ENCODE measurements at regions not wholly inside any gene's neighbourhood (a gene's known extent, or its start where the extent isn't known, plus 50 kb on each side); places are given as distances from the start of the nearest gene placed in this dataset.

GRCh38 chr1:189868021-189868420 is 609.6 kb downstream of the BRINP3 start (continued):
- no peak for TF ChIP-seq ZNF462 (CRISPR knock-in tag; IDR thresholded peaks at IDR 0.05)
- no peak for TF ChIP-seq ETS1 (IDR thresholded peaks at IDR 0.05)
- no peak for TF ChIP-seq ZNF331 (CRISPR knock-in tag; IDR thresholded peaks at IDR 0.05; ENCODE audit: low read depth)
- no peak for TF ChIP-seq EZH2 (IDR thresholded peaks at IDR 0.05; ENCODE audit: low read depth, unreplicated experiment)
- TF ChIP-seq CTCF (conservative IDR thresholded peaks at IDR 0.05; ENCODE audit: low read depth in 2 of 2), result no peak
- no peak for TF ChIP-seq POLR2AphosphoS5 (IDR thresholded peaks at IDR 0.05; ENCODE audit: low read depth)

All from GM23338 (cell line).